Mucosa of rectum (tissue), 2 donors: ENCODE measurements at regions not wholly inside any gene's neighbourhood (a gene's known extent, or its start where the extent isn't known, plus 50 kb on each side); places are given as distances from the start of the nearest gene placed in this dataset.

Experiments used
- H3K27ac ChIP-seq, 2 donors: one replicate each; pipeline ENCODE4 v1.7.0; 2013; ENCODE audit warnings: inconsistent platforms in 2 of 2, low read depth in 2 of 2, low read length in 2 of 2
- H3K27me3 ChIP-seq, 2 donors: one replicate each; pipeline ENCODE4 v1.7.0; 2013; ENCODE audit warnings: low read length in 2 of 2; ENCODE audit not compliant: control insufficient read depth in 2 of 2, insufficient read depth in 2 of 2
- H3K36me3 ChIP-seq, 2 donors: one replicate each; pipeline ENCODE4 v1.7.0; 2013; ENCODE audit warnings: low read length in 2 of 2; ENCODE audit not compliant: control insufficient read depth in 2 of 2, insufficient read depth in 2 of 2
- H3K4me1 ChIP-seq, 2 donors: one replicate each; pipeline ENCODE4 v1.7.0; 2013; ENCODE audit warnings: low read length in 2 of 2, mild to moderate bottlenecking in 1 of 2; ENCODE audit not compliant: control insufficient read depth in 2 of 2, insufficient read depth in 2 of 2
- H3K4me3 ChIP-seq, 2 donors: one replicate each; pipeline ENCODE4 v1.7.0; 2013; ENCODE audit warnings: low read length in 2 of 2
- H3K9ac ChIP-seq, 2 donors: one replicate each; pipeline ENCODE4 v1.7.0; 2013; ENCODE audit warnings: low read length in 2 of 2, low read depth in 1 of 2, mild to moderate bottlenecking in 1 of 2
- H3K9me3 ChIP-seq, 2 donors: one replicate each; pipeline ENCODE4 v1.7.0; 2013; ENCODE audit warnings: low read length in 2 of 2; ENCODE audit not compliant: control insufficient read depth in 2 of 2
- donor health status: healthy.
- donor health status: Normal muscosa, but diverticular disease.

- H3K27ac ChIP-seq, result no peak overlapping the region
- H3K4me3 ChIP-seq, result no peak overlapping the region
- peaks cover 0 to 10% of the 10 kb centered on the region in 2 donors for H3K4me1 ChIP-seq
- no peaks in the 10 kb centered on the region for H3K9me3 ChIP-seq
- H3K9ac ChIP-seq, result no peak overlapping the region
- no peaks in the 10 kb centered on the region for H3K36me3 ChIP-seq
- H3K27me3 ChIP-seq, result peaks cover 2 to 9% of the 10 kb centered on the region in 2 donors
Observed at GRCh38 chr12:65596514-65597091, 227.7 kb upstream of the HMGA2 start.

- no peak overlapping the region for H3K27ac ChIP-seq
- H3K9me3 ChIP-seq, result no peaks in the 10 kb centered on the region
- H3K9ac ChIP-seq, result no peak overlapping the region
- no peak overlapping the region for H3K4me3 ChIP-seq
- peaks cover 0 to 9% of the 10 kb centered on the region in 2 donors for H3K27me3 ChIP-seq
- H3K36me3 ChIP-seq, result no peaks in the 10 kb centered on the region
- peaks cover 0 to 16% of the 10 kb centered on the region in 2 donors for H3K4me1 ChIP-seq
Observed at GRCh38 chr12:65597527-65597926, 226.8 kb upstream of the HMGA2 start.

- no peak overlapping the region for H3K4me3 ChIP-seq
- H3K9me3 ChIP-seq, result no peaks in the 10 kb centered on the region
- H3K27ac ChIP-seq, result no peak overlapping the region
- no peaks in the 10 kb centered on the region for H3K36me3 ChIP-seq
- no peak overlapping the region for H3K9ac ChIP-seq
- peaks cover 0 to 21% of the 10 kb centered on the region in 2 donors for H3K4me1 ChIP-seq
- peaks cover 0 to 9% of the 10 kb centered on the region in 2 donors for H3K27me3 ChIP-seq
Observed at GRCh38 chr12:65598688-65599087, 225.6 kb upstream of the HMGA2 start.

- Histone ChIP-seq H3K9ac (no peak overlapping the region), H3K27ac (peak overlapping the region in 1 of 2 donors; percentile 63), H3K27me3 (peaks cover 0 to 9% of the 10 kb centered on the region in 2 donors), H3K4me3 (no peak overlapping the region), H3K36me3 (no peaks in the 10 kb centered on the region), H3K9me3 (no peaks in the 10 kb centered on the region), H3K4me1 (peaks cover 2 to 28% of the 10 kb centered on the region in 2 donors)
Observed at GRCh38 chr12:65602253-65602609, 222.1 kb upstream of the HMGA2 start.

GRCh38 chr12:65602610-65603295, 221.5 kb upstream of the HMGA2 start:
- Histone ChIP-seq H3K27me3 (peaks cover 0 to 9% of the 10 kb centered on the region in 2 donors), H3K36me3 (no peaks in the 10 kb centered on the region), H3K9me3 (peaks cover 0 to 3% of the 10 kb centered on the region in 2 donors), H3K4me3 (peak overlapping the region; percentile 8 to 59), H3K4me1 (peaks cover 2 to 32% of the 10 kb centered on the region in 2 donors), H3K9ac (no peak overlapping the region), H3K27ac (peak overlapping the region; percentile 33 to 63)

- Histone ChIP-seq H3K4me1 (peaks cover 2 to 32% of the 10 kb centered on the region in 2 donors), H3K27me3 (peaks cover 0 to 9% of the 10 kb centered on the region in 2 donors), H3K4me3 (no peak overlapping the region), H3K9ac (no peak overlapping the region), H3K27ac (peak overlapping the region; percentile 39 to 63), H3K36me3 (no peaks in the 10 kb centered on the region), H3K9me3 (peaks cover 0 to 4% of the 10 kb centered on the region in 2 donors)
Observed at GRCh38 chr12:65603438-65604351, 220.6 kb upstream of the HMGA2 start.

GRCh38 chr12:65605019-65605418, 219.3 kb upstream of the HMGA2 start:
- Histone ChIP-seq H3K36me3 (no peaks in the 10 kb centered on the region), H3K27me3 (peaks cover 0 to 9% of the 10 kb centered on the region in 2 donors), H3K9ac (no peak overlapping the region), H3K9me3 (peaks cover 0 to 4% of the 10 kb centered on the region in 2 donors), H3K4me1 (peaks cover 2 to 32% of the 10 kb centered on the region in 2 donors), H3K27ac (no peak overlapping the region), H3K4me3 (no peak overlapping the region)

GRCh38 chr12:65606008-65606766, 218.1 kb upstream of the HMGA2 start:
- Histone ChIP-seq H3K9ac (no peak overlapping the region), H3K27me3 (no peaks in the 10 kb centered on the region), H3K36me3 (no peaks in the 10 kb centered on the region), H3K4me1 (peaks cover 2 to 32% of the 10 kb centered on the region in 2 donors), H3K27ac (peak overlapping the region; percentile 26 to 37), H3K4me3 (no peak overlapping the region), H3K9me3 (peaks cover 0 to 4% of the 10 kb centered on the region in 2 donors)

GRCh38 chr12:65607401-65607841, 216.9 kb upstream of the HMGA2 start:
- Histone ChIP-seq H3K36me3 (no peaks in the 10 kb centered on the region), H3K27me3 (no peaks in the 10 kb centered on the region)

More at GRCh38 chr12:65607401-65607841, 216.9 kb upstream of the HMGA2 start:
- Histone ChIP-seq H3K9ac (no peak overlapping the region), H3K4me3 (peak overlapping the region in 1 of 2 donors; percentile 18), H3K4me1 (peaks cover 2 to 27% of the 10 kb centered on the region in 2 donors), H3K9me3 (peaks cover 0 to 4% of the 10 kb centered on the region in 2 donors), H3K27ac (no peak overlapping the region)
